ENCODE measurements at regions not wholly inside any gene's neighbourhood (a gene's known extent, or its start where the extent isn't known, plus 50 kb on each side); places are given as distances from the start of the nearest gene placed in this dataset.

GRCh38 chr9:16347886-16348285, 522.6 kb downstream of the BNC2 start:
- DNase-seq: no peak

GRCh38 chr9:16348531-16348930, 521.9 kb downstream of the BNC2 start:
- no peak for DNase-seq

GRCh38 chr9:16352251-16352650, 518.2 kb downstream of the BNC2 start:
- no peak for DNase-seq

- DNase-seq: no peak
These were observed 517.6 kb downstream of the BNC2 start for GRCh38 chr9:16352791-16353401.

GRCh38 chr9:16356196-16356765, 514.2 kb downstream of the BNC2 start:
- DNase-seq: no peak

- no peak for DNase-seq
These were observed 512.6 kb downstream of the BNC2 start for GRCh38 chr9:16357828-16358227.

- DNase-seq: no peak
These were observed 511.7 kb downstream of the BNC2 start for GRCh38 chr9:16358751-16359150.

Measured in DMS79 treated with DMSO at 0.1 percent for 48 hours (cell line).